DMS153 treated with DMSO at 0.1 percent for 48 hours (cell line): ENCODE measurements at regions not wholly inside any gene's neighbourhood (a gene's known extent, or its start where the extent isn't known, plus 50 kb on each side); places are given as distances from the start of the nearest gene placed in this dataset.

ENCODE experiments used
- DNase-seq: peaks from one replicate; lab custom pipeline; 2025; ENCODE audit not compliant: unreplicated experiment; lab: John Stamatoyannopoulos, UW

DNA sequence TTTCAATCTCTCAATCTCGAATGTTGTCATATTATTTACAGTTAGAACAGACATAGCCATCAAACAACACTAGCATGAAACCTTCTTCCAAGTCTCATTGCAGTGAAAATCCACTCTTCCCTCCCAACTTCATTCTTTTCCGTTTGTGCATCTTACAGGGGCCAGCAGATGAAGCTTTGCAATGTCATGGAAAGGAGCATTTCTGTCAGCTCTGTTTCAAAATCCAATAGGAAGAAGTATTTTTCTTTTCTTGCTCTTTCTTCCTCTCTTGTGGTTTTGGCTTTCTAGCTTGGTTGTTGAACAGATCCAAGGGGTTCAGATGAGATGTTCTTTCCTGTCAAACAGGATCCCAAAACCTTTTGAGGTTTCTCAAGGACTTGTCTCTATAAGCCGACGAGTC is 416.6 kb downstream of the AEBP2 start:
- DNase-seq = no peak

DNA sequence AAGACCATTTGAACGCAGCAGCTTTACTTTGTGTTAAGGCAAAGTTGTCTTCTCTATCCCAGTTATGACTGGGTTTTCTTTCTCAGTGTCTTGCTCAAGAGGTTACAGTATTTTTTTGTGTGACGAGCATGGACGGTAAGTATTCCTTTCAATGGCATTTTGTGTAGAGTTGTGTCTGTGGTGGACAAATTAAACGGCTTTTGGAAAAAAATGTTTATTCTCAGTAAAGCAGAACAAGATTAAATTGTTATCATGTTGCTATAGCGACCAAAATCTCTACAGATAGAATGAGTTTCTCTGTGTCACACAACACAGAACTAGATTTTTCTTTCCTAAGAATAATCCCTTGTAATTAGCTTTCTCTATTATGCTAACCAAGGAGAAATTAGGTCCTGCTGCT is 417.1 kb downstream of the AEBP2 start:
- DNase-seq = no peak

DNA sequence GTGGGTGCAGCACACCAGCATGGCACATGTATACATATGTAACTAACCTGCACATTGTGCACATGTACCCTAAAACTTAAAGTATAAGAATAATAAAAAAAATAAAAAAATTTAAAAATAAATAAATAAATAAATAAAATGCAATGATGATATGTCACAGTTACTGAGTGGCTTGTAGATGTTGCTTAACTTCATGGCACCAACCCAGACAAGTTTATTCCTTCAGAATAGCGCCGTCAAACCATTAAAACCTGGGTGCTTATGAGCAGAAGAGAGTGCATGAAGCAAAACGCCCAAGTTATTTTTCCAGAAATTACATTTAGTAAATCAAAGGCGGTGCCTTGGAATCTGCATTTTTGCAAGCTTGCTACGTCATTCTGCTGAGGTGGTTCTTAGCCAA is 417.9 kb downstream of the AEBP2 start:
- no peak for DNase-seq

DNA sequence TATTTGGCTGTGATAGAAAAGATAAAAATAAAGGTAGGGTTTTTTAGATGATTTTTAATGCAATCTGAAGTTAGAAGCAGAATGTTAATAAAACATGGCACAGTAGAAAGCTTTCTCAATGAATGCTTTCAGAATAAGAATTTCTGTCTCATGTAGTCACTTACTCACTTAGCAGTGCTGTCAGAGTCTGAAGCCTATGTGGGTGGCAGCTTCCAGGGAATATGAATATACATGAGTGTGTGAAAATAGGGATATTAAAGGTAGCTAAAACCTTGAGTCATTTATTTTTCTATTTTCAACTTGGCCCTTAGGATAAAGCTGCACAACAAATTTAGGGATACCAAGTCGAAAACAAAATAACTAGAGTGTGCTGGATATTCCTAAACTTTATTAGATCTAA is 427.9 kb downstream of the AEBP2 start:
- no peak for DNase-seq

DNA sequence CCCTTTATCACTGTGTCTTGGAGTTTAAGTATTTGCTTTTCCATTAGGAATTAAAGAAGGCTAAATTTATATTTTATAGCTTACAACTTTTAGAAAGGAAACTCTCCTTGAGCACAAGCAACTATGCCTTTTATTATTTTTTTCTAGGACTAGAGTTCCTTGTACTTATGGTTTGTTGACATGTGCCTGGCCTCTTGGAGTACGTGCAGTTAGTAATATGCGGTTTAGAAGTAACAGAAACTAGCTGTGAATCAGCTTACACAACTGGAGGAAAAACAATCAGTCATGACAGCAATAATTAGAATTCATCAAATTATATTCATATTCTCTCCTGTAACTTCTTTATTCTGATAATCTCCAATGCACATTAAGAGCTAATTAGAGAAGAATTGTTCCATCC is 428.7 kb downstream of the AEBP2 start:
- no peak for DNase-seq

DNA sequence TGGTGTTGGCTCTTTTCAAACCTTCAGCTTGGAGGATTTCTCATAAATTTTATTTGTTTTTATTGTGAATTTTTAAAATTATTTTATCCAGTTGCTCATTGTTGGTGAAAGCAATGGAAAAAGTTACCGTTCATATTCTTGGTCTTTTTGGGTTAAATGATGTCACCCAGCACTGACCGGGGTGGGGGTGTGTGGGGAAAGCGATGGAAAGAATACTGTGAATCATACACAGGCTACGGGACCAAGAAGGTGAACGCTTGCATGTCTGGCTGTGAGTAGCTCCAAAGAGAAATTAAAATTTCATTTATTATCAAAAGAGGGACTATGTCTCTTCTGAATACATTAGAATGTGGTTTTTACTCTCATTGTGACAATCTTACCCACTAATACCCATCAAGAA is 430.1 kb downstream of the AEBP2 start:
- DNase-seq = no peak

DNA sequence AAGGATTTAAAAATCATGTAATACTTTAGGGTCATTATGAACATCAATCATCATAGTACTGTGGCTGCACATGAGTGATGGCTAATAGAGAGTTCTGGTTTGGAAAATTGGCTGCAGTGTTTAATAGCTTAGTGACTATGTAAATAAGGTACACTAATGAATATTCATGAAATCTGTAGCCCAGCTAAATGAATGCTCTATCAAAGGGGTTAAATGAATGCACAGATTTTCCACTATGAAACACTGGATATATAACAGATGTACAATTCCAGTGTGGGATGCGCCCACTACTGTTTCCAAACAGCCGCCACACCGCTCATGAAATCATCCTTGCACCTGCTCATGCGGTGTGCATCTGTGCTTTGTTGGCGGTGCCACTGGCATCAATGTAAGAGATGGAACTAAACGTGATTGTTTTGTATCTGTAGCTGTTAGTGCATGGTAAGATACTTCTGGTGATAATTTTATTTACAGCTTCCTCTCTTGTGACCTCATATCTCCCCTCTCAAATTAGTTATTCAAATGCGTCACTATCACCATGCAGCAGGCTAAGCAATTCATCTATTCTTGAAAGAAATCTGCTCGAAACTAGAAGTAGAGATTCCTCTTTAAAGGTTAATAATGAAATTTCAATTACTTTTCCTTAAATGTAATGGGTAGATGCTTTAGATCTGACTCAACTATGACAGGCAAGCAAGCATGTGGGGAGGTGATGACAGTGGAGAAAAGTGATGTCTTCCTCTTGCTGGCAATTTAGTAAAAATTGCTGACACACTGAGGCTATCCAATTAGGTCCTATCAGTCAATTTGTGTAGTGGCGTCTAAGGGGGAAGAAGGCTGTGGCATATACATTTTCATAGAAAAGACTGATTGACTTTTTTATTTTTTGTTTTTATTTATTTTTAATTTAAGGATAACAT is 433.6 kb downstream of the AEBP2 start:
- DNase-seq = no peak

DNA sequence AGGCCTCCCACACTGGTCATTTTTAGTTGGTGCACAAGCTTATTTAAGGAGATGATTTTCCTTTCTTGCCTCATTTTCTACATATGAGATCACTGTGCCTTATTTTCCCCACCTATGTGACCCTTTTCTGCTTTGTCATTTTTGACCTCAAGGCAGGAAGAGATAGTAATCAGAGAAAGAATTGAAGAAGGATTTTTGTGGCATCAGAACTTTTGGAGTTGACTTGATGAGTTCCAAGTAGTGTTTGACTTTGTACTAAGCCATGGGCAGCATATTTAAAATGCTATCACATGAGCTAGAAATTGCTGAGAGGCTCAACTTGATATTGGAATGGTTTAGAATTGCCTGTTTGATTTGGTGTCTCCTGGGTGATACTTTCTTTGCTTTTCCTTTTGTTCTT is 440.8 kb downstream of the AEBP2 start:
- DNase-seq = no peak

DNA sequence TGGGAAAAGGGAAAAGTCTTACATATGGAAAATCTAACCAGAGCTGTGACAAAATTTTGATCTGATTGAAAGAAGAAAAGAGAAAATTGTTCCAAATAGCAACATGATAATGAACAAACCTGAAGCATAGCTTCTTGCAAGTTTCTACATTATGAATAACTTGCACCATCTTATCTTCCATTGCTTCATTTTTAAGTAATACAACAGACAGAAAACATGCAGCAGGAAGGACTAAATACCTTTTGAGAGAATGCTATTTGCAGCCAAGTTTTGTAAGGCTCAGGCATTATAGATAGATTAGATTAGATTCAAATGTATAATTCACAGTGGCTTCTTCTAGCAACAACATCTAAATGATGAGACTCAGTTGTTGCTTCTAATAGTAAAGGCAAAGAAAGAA is 441.4 kb downstream of the AEBP2 start:
- no peak for DNase-seq

DNA sequence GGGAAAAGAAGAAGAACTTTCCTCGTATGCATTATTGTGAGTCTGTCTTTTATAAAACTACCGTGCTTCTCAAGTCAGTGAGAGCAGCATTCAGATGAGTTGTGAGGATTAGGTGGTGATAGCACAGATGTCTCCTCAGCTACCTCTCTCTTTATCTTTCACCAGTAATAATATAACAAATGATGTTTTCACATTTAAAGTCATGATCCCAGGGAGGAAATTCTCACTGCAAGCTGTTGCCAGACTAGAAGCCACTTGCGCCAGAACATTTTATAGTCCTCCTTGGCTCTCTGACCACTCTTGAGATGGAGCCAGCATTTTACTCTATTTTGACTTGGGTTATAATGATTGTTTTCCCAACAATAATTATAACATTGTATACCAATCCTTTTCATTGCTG is 443.1 kb downstream of the AEBP2 start:
- DNase-seq = no peak

DNA sequence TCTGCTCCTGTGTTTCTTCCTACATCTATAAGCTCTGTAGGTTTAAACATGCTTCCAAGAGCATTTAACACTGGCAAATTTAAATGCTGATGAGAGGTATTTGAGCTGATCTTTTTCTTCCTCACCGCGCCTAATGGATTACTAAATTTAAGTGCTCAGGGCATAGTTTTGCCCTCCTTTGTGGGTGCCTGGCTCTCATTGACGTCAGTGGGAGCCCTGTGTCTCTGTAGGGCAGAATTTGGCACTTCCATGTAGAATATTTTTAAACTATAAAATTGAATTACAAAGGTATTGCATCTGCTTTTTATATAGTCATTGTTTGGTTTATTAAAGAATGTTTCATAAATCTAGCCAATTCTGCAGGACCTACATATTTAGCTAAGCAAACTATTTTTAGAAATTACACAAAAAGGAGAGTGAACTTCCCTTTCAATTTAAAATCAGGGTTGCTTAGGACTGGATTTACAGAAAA is 444.8 kb downstream of the AEBP2 start:
- DNase-seq = no peak

DNA sequence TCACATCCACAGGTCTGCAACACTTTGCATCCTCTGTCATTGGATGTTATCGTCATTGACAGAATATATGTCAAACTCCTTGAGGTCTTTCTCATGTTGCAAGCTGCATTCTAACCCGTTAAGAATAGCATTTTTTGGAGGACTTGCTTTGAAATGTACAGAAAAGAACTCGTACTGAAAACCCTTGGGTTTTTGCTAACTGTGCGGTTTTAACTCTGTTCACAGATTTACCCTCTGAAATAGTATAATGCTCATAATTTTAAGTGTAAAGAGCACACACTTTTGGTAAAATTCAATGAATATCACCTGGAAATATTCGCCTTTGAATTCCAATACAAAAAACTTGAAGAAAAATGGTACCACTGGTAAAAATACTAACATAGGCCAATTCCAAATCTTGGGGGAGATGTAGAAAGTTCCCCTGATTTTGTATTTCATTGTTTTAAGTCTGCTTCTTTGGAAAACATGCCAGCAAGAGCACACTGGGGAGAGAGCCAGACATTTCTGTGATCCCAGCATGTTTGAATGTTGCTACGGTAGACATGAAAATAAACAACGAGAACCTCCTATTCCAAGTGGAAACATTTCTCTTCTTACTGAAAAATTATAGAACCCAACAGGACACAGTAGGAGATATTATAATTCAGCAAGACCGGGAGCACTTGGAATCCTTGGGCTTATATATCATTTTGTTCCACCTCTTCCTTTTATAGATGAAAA is 446.0 kb downstream of the AEBP2 start:
- no peak for DNase-seq

DNA sequence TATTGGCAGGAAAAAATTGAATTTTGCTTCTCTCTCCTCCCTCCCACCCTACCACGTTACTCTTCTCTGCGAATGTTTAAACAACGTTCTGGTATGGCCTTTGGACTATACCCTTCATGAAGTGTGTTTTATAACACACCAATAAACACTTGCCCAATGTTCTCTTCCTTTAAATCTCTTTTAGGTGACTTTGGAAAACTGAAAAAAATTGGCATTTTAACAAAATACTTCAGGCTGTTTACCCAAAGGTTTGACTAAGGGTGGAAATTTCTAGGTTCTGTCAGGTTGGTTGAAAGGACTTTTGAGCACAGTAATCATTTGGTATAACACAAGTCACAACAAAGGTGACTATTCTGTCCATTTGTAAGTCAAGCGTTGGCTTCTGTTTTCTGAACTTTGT is 446.8 kb downstream of the AEBP2 start:
- no peak for DNase-seq

DNA sequence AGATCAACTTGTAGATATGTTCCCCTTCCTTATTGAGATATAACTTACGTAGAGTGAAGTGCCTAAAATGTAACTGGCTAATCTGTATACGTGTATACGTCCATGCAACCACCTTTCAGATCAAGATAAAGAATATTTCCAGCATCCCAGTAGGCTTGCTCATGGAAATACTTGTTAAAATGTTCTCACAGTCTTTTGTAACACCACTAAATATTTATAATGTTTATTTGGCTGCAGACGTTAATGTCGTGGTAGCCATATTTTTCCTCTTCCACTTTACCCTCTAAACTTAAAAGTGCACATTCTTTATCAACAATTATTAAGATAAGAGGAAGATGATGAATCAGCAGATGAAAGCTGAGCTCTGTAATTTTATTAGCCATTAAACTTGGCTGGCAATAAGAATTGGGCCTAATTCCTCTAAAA is 447.4 kb downstream of the AEBP2 start:
- DNase-seq = no peak

DNA sequence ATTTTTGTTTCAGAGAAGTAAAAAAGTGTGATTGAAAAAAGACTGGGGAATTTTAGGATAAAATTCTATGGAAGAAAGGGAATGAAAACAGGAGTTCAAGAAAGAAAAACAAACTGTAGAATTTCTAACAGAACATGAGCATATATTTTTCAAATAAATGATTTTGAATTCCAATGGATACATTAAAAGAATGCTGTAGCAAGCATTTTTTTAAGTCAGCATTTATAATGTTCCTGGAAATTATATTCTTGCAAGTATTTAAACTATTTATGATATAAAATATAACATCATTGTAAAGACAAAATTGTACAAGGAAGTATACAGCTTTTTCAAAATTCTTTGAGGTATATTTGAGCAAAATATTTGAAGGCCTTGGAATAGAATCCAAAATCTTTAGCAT is 450.7 kb downstream of the AEBP2 start:
- DNase-seq = no peak

DNA sequence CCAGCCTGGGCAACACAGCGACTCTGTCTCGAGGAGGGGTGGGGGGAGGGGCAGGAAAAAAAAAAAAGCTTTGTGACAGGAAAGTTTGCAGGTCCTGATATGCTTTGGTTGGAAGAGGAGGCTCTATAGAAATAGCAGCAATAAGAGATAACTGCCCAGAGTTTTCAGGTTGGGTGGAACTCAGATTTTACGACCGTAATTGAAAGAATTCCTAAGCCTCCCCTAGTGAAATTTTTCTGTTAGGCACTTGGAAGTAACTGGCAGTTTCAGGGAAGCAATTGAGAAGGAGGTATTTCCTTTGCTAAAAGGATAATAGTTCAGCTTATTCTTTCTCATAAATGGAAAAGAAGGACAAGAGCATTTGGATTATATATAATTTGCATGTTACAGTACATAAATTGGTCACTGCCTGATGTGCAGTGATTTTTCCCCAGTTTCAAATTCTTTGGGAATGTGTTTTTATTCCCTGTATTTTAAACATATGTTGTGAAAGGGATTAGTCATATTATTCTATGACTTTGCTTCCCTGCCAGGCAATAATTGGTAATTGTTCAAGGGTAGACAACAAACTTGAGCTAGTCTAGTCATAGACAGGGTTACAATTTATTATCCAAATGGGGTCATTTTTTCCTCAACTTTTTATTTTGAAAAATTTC is 452.8 kb downstream of the AEBP2 start:
- DNase-seq = no peak

DNA sequence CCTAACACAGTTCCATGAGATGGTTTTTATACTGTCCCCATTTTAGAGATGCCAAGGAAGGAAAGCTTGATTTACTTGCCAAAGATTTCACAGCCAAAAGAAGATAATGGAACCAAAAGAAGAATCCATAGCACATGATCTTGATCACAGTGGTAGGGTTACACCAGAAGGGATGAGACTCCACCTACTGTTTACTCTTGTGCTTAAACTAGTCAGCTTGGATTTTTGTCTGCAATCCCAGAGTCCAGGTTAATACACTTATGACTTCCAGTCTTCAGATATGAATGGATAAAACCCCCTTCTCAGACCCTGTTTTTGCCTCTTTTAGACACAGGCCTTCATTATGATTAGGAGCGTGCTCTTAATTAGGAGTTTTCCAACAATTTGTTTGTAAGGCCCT is 454.2 kb downstream of the AEBP2 start:
- DNase-seq = no peak

DNA sequence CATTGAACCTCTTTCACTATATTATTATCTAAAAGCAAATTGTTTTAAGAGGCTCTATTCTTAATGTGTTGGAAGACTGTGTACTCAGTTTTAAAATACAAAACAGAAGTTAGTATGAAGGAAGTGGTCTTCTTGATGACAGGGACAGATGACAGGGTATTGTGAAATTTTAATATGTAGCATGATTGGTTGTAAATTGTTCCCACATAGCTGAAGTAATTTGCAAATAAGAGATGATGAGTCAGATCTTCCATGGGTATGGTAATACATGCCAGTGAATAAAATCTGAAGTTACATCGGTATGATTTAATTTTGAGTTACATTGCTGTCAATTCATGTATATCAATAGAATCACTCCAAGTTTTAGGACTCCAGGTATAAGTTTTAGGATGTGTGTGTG is 454.8 kb downstream of the AEBP2 start:
- no peak for DNase-seq

DNA sequence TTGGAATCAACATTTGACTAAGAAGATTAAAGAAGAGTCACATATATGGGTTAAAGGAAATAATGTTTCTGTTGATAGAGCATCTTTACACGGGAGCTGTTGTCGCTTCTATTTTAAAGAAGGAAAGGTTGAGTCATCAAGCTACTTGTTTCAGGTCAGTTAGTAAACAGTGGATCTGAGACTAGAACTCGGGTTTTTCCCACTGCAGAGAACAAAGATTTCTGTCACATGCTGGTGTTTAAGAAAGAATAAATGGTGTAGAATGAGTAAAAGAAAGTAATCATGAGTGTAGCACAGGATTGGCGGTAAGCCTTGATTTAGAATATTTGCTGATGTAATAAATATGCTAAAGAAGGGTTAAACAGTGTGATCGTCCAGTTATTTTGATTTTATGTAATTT is 455.5 kb downstream of the AEBP2 start:
- no peak for DNase-seq

DNA sequence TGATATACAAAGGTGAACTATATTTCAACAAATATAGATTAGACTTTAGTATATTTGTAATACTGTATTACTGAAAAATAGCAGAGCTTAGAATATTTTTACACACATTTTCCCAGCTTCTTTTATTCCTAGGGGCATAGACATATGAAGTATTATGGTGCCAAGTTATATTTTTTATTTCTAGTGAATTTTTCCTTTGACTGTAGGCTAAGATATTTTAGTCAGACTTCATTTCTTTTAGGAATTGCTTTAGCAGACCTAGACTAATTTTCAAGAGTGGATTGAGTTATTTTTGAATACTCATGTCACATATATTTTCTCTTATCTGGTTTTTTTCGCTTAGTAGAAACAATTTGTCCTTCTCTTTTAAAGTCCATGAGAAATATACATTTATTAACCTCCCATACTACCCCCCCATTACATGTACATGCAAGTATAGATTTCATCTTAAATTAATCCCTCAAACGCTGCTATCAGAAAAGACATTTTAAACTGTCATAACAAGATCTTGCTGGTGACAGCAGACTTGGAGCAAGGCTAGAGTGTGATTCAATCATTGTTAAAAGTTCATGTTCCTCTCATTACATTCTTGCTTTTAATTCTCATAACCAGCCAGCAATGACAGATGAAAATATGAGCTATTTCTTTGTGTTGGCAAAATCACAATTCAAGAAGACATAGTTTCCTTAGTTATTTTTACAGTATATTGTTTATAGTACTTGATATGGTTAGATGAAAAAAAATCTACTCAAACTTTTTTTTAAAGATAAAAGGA is 456.1 kb downstream of the AEBP2 start:
- DNase-seq = no peak

DNA sequence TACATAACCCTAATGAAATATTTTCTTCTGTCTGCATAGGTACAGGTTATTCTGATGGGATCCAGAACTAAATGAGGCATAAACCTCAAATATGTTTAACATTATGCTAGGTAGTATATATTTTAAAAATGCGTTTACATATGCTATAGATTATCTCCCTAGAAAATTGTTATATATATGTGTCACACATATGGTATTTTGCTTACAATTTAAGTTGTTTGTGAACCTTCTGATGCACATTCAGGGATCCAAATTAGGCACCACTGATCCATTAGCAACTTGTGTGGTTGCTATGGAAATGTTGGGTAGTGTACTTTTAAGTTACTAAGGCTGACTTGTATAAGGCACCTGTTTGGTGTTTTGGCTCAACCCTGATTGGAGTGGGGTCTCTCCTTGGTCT is 456.7 kb downstream of the AEBP2 start:
- no peak for DNase-seq
